Astrocyte (in vitro differentiated cells and primary cell): ENCODE measurements at regions not wholly inside any gene's neighbourhood (a gene's known extent, or its start where the extent isn't known, plus 50 kb on each side); places are given as distances from the start of the nearest gene placed in this dataset.
A peak's percentile ranks its signal among the peaks of the same experiment; 100 is the strongest.

Experiments used
- DNase-seq: peaks from one replicate; pipeline ENCODE4 v3.0.0-alpha.2; 2010; ENCODE audit warnings: low read depth
- FAIRE-seq: peaks from 2 replicates; lab custom pipeline; 2011; peaks lifted over from hg19 to GRCh38; lab: Jason Lieb, UNC
- H2AFZ ChIP-seq: 2 replicates; pipeline ENCODE4 v1.6.0; 2012; ENCODE audit warnings: low read depth, low read length, inconsistent platforms
- H3K27ac ChIP-seq: 2 replicates; pipeline ENCODE4 v1.5.1; 2011; ENCODE audit warnings: low read depth, low read length, inconsistent platforms
- H3K27me3 ChIP-seq: 2 replicates; pipeline ENCODE4 v1.6.0; 2011; ENCODE audit warnings: low read length, inconsistent platforms; ENCODE audit not compliant: insufficient read depth
- H3K36me3 ChIP-seq: 2 replicates; pipeline ENCODE4 v1.5.1; 2011; ENCODE audit warnings: low read length, inconsistent platforms; ENCODE audit not compliant: insufficient read depth
- H3K4me1 ChIP-seq: 2 replicates; pipeline ENCODE4 v1.5.1; 2011; ENCODE audit warnings: low read length, inconsistent platforms; ENCODE audit not compliant: insufficient read depth
- H3K4me2 ChIP-seq: 2 replicates; pipeline ENCODE4 v1.6.0; 2012; ENCODE audit warnings: low read length, inconsistent platforms
- H3K4me3 ChIP-seq: 2 replicates; pipeline ENCODE4 v1.5.1; 2011; ENCODE audit warnings: low read depth, mild to moderate bottlenecking, low read length, inconsistent platforms; ENCODE audit not compliant: insufficient read depth
- H3K79me2 ChIP-seq: 2 replicates; pipeline ENCODE4 v1.6.0; 2012; ENCODE audit warnings: mild to moderate bottlenecking, low read length, inconsistent platforms; ENCODE audit not compliant: insufficient read depth
- H3K9ac ChIP-seq: 2 replicates; pipeline ENCODE4 v1.6.0; 2012; ENCODE audit warnings: mild to moderate bottlenecking, low read length, inconsistent platforms
- H3K9me3 ChIP-seq: 2 replicates; pipeline ENCODE4 v1.5.1; 2012; ENCODE audit warnings: low read depth, mild to moderate bottlenecking, low read length, inconsistent platforms; ENCODE audit not compliant: insufficient read depth
- H4K20me1 ChIP-seq: 2 replicates; pipeline ENCODE4 v1.6.0; 2012; ENCODE audit warnings: low read length, inconsistent platforms; ENCODE audit not compliant: insufficient read depth
- H3K27ac Mint-ChIP-seq: one replicate; pipeline ENCODE4 v1.8.0; 2021; ENCODE audit warnings: mild to moderate bottlenecking, mixed read lengths; ENCODE audit not compliant: unreplicated experiment
- H3K27me3 Mint-ChIP-seq: one replicate; pipeline ENCODE4 v1.8.0; 2021; ENCODE audit warnings: low read depth, mixed read lengths; ENCODE audit not compliant: unreplicated experiment
- H3K36me3 Mint-ChIP-seq: one replicate; pipeline ENCODE4 v1.8.0; 2021; ENCODE audit warnings: low read depth, mixed read lengths; ENCODE audit not compliant: unreplicated experiment
- H3K4me1 Mint-ChIP-seq: one replicate; pipeline ENCODE4 v1.8.0; 2021; ENCODE audit warnings: low read depth, mixed read lengths; ENCODE audit not compliant: unreplicated experiment
- H3K4me3 Mint-ChIP-seq: one replicate; pipeline ENCODE4 v1.8.0; 2021; ENCODE audit warnings: mild to moderate bottlenecking, moderate library complexity, mixed read lengths; ENCODE audit not compliant: unreplicated experiment
- H3K9me3 Mint-ChIP-seq: one replicate; pipeline ENCODE4 v1.8.0; 2021; ENCODE audit warnings: mild to moderate bottlenecking, mixed read lengths; ENCODE audit not compliant: unreplicated experiment
- CTCF ChIP-seq: IDR thresholded peaks from 2 replicates; pipeline ENCODE4 v1.5.1; 2011; ENCODE audit warnings: low read depth, mild to moderate bottlenecking, inconsistent platforms, low read length, moderate library complexity; ENCODE audit not compliant: insufficient read depth
- EZH2 ChIP-seq: IDR thresholded peaks from 2 replicates; pipeline ENCODE4 v1.6.1; 2012; ENCODE audit warnings: mild to moderate bottlenecking, low read length, inconsistent platforms; ENCODE audit not compliant: insufficient read depth

GRCh38 chr5:174294891-174295620 is 249.6 kb downstream of the NSG2 start:
- Histone ChIP-seq H3K36me3 (no peaks in the 10 kb centered on the region), H2AFZ (no peak overlapping the region), H3K9ac (no peak overlapping the region), H3K4me1 (no peaks in the 10 kb centered on the region), H4K20me1 (no peaks in the 10 kb centered on the region), H3K79me2 (no peaks in the 10 kb centered on the region), H3K4me3 (no peak overlapping the region), H3K27ac (no peak overlapping the region), H3K27me3 (no peaks in the 10 kb centered on the region), H3K9me3 (no peaks in the 10 kb centered on the region), H3K4me2 (no peak overlapping the region)
- H3K36me3 Mint-ChIP-seq, result peaks cover 2% of the 10 kb centered on the region
- H3K27me3 Mint-ChIP-seq, result peaks cover 26% of the 10 kb centered on the region
- FAIRE-seq, result no peak
- peaks cover 10% of the 10 kb centered on the region for H3K9me3 Mint-ChIP-seq
- H3K4me3 Mint-ChIP-seq, result no peak overlapping the region
- no peak for DNase-seq
- no peaks in the 10 kb centered on the region for H3K4me1 Mint-ChIP-seq
- TF ChIP-seq EZH2 (no peak), CTCF (no peak)
- no peak overlapping the region for H3K27ac Mint-ChIP-seq

- Histone ChIP-seq H3K27ac (no peak overlapping the region), H3K79me2 (no peaks in the 10 kb centered on the region), H3K4me1 (no peaks in the 10 kb centered on the region), H3K27me3 (no peaks in the 10 kb centered on the region), H3K4me2 (no peak overlapping the region), H3K9ac (no peak overlapping the region), H3K9me3 (no peaks in the 10 kb centered on the region), H2AFZ (no peak overlapping the region), H3K4me3 (no peak overlapping the region), H4K20me1 (no peaks in the 10 kb centered on the region), H3K36me3 (no peaks in the 10 kb centered on the region)
- DNase-seq (peak; percentile 11), FAIRE-seq (no peak)
- Mint-ChIP-seq H3K4me3 (no peak overlapping the region), H3K27me3 (peaks cover 26% of the 10 kb centered on the region), H3K36me3 (peaks cover 2% of the 10 kb centered on the region), H3K27ac (peak overlapping the region; percentile 72), H3K4me1 (peaks cover under 1% of the 10 kb centered on the region), H3K9me3 (peaks cover 10% of the 10 kb centered on the region)
- TF ChIP-seq CTCF (no peak), EZH2 (no peak)
Observed at GRCh38 chr5:174295702-174296436, 250.4 kb downstream of the NSG2 start.
